MM.1S (cell line): ENCODE measurements at regions not wholly inside any gene's neighbourhood (a gene's known extent, or its start where the extent isn't known, plus 50 kb on each side); places are given as distances from the start of the nearest gene placed in this dataset.

Source experiments
- DNase-seq: peaks from one replicate; pipeline ENCODE4 v3.0.0-alpha.2; 2015
- H2AFZ ChIP-seq: fragments of 300-600 bp; sonication (generic); 2 replicates; pipeline ENCODE4 v1.6.0; 2016; ENCODE audit warnings: antibody characterized with exemption, low read length
- H3F3A ChIP-seq: fragments of 300-600 bp; sonication (generic); 2 replicates; pipeline ENCODE4 v1.6.1; 2016; ENCODE audit warnings: mild to moderate bottlenecking, antibody characterized with exemption, low read length, moderate library complexity, mixed read lengths; ENCODE audit not compliant: insufficient read depth
- H3K27ac ChIP-seq: fragments of 300-600 bp; sonication (generic); 2 replicates; pipeline ENCODE4 v1.5.1; 2016; ENCODE audit warnings: mild to moderate bottlenecking, low read length
- H3K27me3 ChIP-seq: fragments of 300-600 bp; sonication (generic); replicated peaks from 2 replicates; pipeline ENCODE4 v1.6.0; 2016; ENCODE audit warnings: low read length; ENCODE audit not compliant: insufficient read depth
- H3K36me3 ChIP-seq: fragments of 300-600 bp; sonication (generic); replicated peaks from 2 replicates; pipeline ENCODE4 v1.6.1; 2016; ENCODE audit warnings: mild to moderate bottlenecking, low read length, mixed read lengths; ENCODE audit not compliant: insufficient read depth
- H3K4me1 ChIP-seq: fragments of 300-600 bp; sonication (generic); 2 replicates; pipeline ENCODE4 v1.6.1; 2016; ENCODE audit warnings: low read length, mixed read lengths
- H3K4me2 ChIP-seq: fragments of 300-600 bp; sonication (generic); 2 replicates; pipeline ENCODE4 v1.6.0; 2016; ENCODE audit warnings: low read depth, low read length
- H3K4me3 ChIP-seq: fragments of 300-600 bp; sonication (generic); 2 replicates; pipeline ENCODE4 v1.5.1; 2016; ENCODE audit warnings: low read length, mixed read lengths
- H3K79me2 ChIP-seq: fragments of 300-600 bp; sonication (generic); 2 replicates; pipeline ENCODE4 v1.6.1; 2016; ENCODE audit warnings: mixed run types, low read length, mixed read lengths
- H3K9ac ChIP-seq: fragments of 300-600 bp; sonication (generic); 2 replicates; pipeline ENCODE4 v1.6.1; 2016; ENCODE audit warnings: low read length, mixed read lengths
- H3K9me2 ChIP-seq: fragments of 300-600 bp; sonication (generic); replicated peaks from 2 replicates; pipeline ENCODE4 v1.6.1; 2016; ENCODE audit warnings: mild to moderate bottlenecking, low read length, mixed read lengths; ENCODE audit not compliant: insufficient read depth
- H3K9me3 ChIP-seq: fragments of 300-600 bp; sonication (generic); replicated peaks from 2 replicates; pipeline ENCODE4 v1.6.1; 2016; ENCODE audit warnings: mild to moderate bottlenecking, low read length, mixed read lengths; ENCODE audit not compliant: insufficient read depth
- H4K20me1 ChIP-seq: fragments of 300-600 bp; sonication (generic); 2 replicates; pipeline ENCODE4 v1.6.1; 2016; ENCODE audit warnings: mild to moderate bottlenecking, low read length, moderate library complexity, mixed read lengths; ENCODE audit not compliant: insufficient read depth
- CTCF ChIP-seq: fragments of 300-600 bp; sonication (generic); IDR thresholded peaks from 2 replicates; pipeline ENCODE4 v1.5.1; 2016; ENCODE audit warnings: antibody characterized with exemption, low read length, mixed read lengths
- EZH2 ChIP-seq: fragments of 300-600 bp; sonication (generic); optimal IDR thresholded peaks from 2 replicates; pipeline ENCODE3; 2017; ENCODE audit warnings: low read depth, mild to moderate bottlenecking, antibody characterized with exemption, low read length, mixed read lengths
- EZH2phosphoT487 ChIP-seq: fragments of 300-600 bp; sonication (generic); IDR thresholded peaks from 2 replicates; pipeline ENCODE4 v1.6.1; 2018; ENCODE audit warnings: antibody characterized with exemption, low read length

- no peak for DNase-seq
- H3K79me2 ChIP-seq: no peaks in the 10 kb centered on the region
- H3K4me2 ChIP-seq: no peak overlapping the region
- no peaks in the 10 kb centered on the region for H4K20me1 ChIP-seq
- TF ChIP-seq EZH2 (no peak), EZH2phosphoT487 (no peak), CTCF (no peak)
- no peaks in the 10 kb centered on the region for H3K4me1 ChIP-seq
- no peak overlapping the region for H2AFZ ChIP-seq
- no peaks in the 10 kb centered on the region for H3K27me3 ChIP-seq
- no peak overlapping the region for H3K27ac ChIP-seq
- H3K36me3 ChIP-seq: no peaks in the 10 kb centered on the region
- no peaks in the 10 kb centered on the region for H3F3A ChIP-seq
- H3K9ac ChIP-seq: no peak overlapping the region
- H3K4me3 ChIP-seq: no peak overlapping the region
- no peaks in the 10 kb centered on the region for H3K9me3 ChIP-seq
- H3K9me2 ChIP-seq: no peaks in the 10 kb centered on the region
Measured at GRCh38 chr3:22900296-22900695, 302.8 kb upstream of the UBE2E2 start.

DNA sequence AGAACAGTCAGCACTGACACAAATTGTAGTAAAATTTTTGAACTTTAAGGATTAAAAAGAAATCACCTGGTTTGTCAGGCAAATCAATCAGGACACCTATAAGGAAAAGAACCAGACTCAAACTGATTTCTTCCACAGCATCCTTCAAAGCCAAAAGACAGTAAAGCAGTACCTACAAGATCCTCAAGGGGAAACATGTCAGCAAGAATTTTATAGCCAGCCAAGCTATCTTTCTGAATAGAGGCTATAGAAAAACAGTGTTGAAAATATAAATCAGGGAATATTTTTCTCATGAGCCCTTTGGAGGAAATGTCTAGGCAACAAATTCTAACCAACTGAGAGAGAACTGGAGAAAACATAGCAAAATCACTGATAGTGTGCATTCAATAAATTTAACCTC lies 301.4 kb upstream of the UBE2E2 start:
- DNase-seq: no peak
- no peak overlapping the region for H2AFZ ChIP-seq
- no peak overlapping the region for H3K27ac ChIP-seq
- no peaks in the 10 kb centered on the region for H3K9me3 ChIP-seq
- H4K20me1 ChIP-seq: no peaks in the 10 kb centered on the region
- H3K9ac ChIP-seq: no peak overlapping the region
- no peak overlapping the region for H3K4me3 ChIP-seq
- TF ChIP-seq CTCF (peak; percentile 19), EZH2phosphoT487 (no peak)
- H3K9me2 ChIP-seq: no peaks in the 10 kb centered on the region
- H3K4me2 ChIP-seq: no peak overlapping the region
- H3K79me2 ChIP-seq: no peaks in the 10 kb centered on the region
- no peaks in the 10 kb centered on the region for H3F3A ChIP-seq
- H3K4me1 ChIP-seq: no peaks in the 10 kb centered on the region
- H3K36me3 ChIP-seq: no peaks in the 10 kb centered on the region
- H3K27me3 ChIP-seq: no peaks in the 10 kb centered on the region

- Histone ChIP-seq H3K9ac (no peak overlapping the region), H2AFZ (no peak overlapping the region), H3K27ac (no peak overlapping the region), H3K27me3 (no peaks in the 10 kb centered on the region), H3K9me2 (no peaks in the 10 kb centered on the region), H3K4me2 (no peak overlapping the region), H3K4me3 (no peak overlapping the region), H4K20me1 (no peaks in the 10 kb centered on the region), H3K36me3 (no peaks in the 10 kb centered on the region), H3F3A (no peaks in the 10 kb centered on the region), H3K4me1 (no peaks in the 10 kb centered on the region), H3K9me3 (no peaks in the 10 kb centered on the region), H3K79me2 (no peaks in the 10 kb centered on the region)
- no peak for DNase-seq
- TF ChIP-seq CTCF: no peak
- no peak for TF ChIP-seq EZH2phosphoT487
- no peak for TF ChIP-seq EZH2
Measured at GRCh38 chr3:22907161-22907780, 295.9 kb upstream of the UBE2E2 start.
